SK-MEL-5 (cell line): ENCODE measurements at regions not wholly inside any gene's neighbourhood (a gene's known extent, or its start where the extent isn't known, plus 50 kb on each side); places are given as distances from the start of the nearest gene placed in this dataset.
"Not testable (repeated sequence)": the region's sequence is repeated elsewhere in the genome, so short reads cannot be mapped to it uniquely, and the experiment has no call there.

ENCODE experiments used
- DNase-seq: peaks from one replicate; pipeline ENCODE4 v3.0.0-alpha.2; 2016; ENCODE audit warnings: low read depth, low spot score
- in situ Hi-C: cut with HindIII; loops from 2 replicates; pipeline ENCODE4 v1.10.0; 2016; ENCODE audit warnings: low sequenced_read_pairs, high pct_unique_total_duplicates, low pct_unique_long_range_greater_than_20kb

- in situ Hi-C loops, DNase-seq: not testable (repeated sequence)
These were observed 160.4 kb downstream of the SEPTIN7 start for GRCh38 chr7:35961260-35961659.

GRCh38 chr7:35962607-35963006 is 161.8 kb downstream of the SEPTIN7 start:
- in situ Hi-C loops, DNase-seq: not testable (repeated sequence)

- in situ Hi-C loops: no loop called here
- DNase-seq: no peak
These were observed 166.7 kb downstream of the SEPTIN7 start for GRCh38 chr7:35967366-35968139.

- DNase-seq: no peak
- in situ Hi-C loops: no loop called here
These were observed 167.5 kb downstream of the SEPTIN7 start for GRCh38 chr7:35968140-35968940.

- DNase-seq: no peak
- in situ Hi-C loops: no loop called here
These were observed 168.2 kb downstream of the SEPTIN7 start for GRCh38 chr7:35969066-35969465.

GRCh38 chr7:35970458-35970857 is 169.6 kb downstream of the SEPTIN7 start:
- in situ Hi-C loops: no loop called here

GRCh38 chr7:35971133-35971891 is 170.5 kb downstream of the SEPTIN7 start:
- in situ Hi-C loops: no loop called here
- peak; percentile 46 for DNase-seq

More at GRCh38 chr7:35970458-35970857, 169.6 kb downstream of the SEPTIN7 start:
- DNase-seq: no peak

GRCh38 chr7:35975851-35976454 is 175.1 kb downstream of the SEPTIN7 start:
- DNase-seq: peak; percentile 90
- in situ Hi-C loops: loop anchor here (25.0 kb wide), 1 partner anchor 336 kb away; no protein-coding TSS in a partner anchor

GRCh38 chr7:35978816-35979640 is 174.0 kb upstream of the EEPD1 start:
- in situ Hi-C loops: loop anchor here (25.0 kb wide), 1 partner anchor 333 kb away; no protein-coding TSS in a partner anchor
- DNase-seq: peak; percentile 46

- in situ Hi-C loops: loop anchor here (25.0 kb wide), 1 partner anchor 330 kb away; no protein-coding TSS in a partner anchor
- no peak for DNase-seq
These were observed 170.5 kb upstream of the EEPD1 start for GRCh38 chr7:35982600-35982999.

- DNase-seq: no peak
- in situ Hi-C loops: loop anchor here (25.0 kb wide), 1 partner anchor 329 kb away; no protein-coding TSS in a partner anchor
These were observed 169.4 kb upstream of the EEPD1 start for GRCh38 chr7:35983626-35984025.

GRCh38 chr7:35985126-35985754 is 167.8 kb upstream of the EEPD1 start:
- DNase-seq: peak; percentile 87
- in situ Hi-C loops: loop anchor here (25.0 kb wide), 1 partner anchor 327 kb away; no protein-coding TSS in a partner anchor

GRCh38 chr7:35987016-35987415 is 166.0 kb upstream of the EEPD1 start:
- in situ Hi-C loops: loop anchor here (25.0 kb wide), 1 partner anchor 325 kb away; no protein-coding TSS in a partner anchor
- DNase-seq: no peak

GRCh38 chr7:35988105-35988504 is 164.9 kb upstream of the EEPD1 start:
- DNase-seq: no peak
- in situ Hi-C loops: loop anchor here (25.0 kb wide), 1 partner anchor 324 kb away; no protein-coding TSS in a partner anchor

GRCh38 chr7:35988818-35989217 is 164.2 kb upstream of the EEPD1 start:
- in situ Hi-C loops: loop anchor here (25.0 kb wide), 1 partner anchor 323 kb away; no protein-coding TSS in a partner anchor
- no peak for DNase-seq
